ENCODE measurements at regions not wholly inside any gene's neighbourhood (a gene's known extent, or its start where the extent isn't known, plus 50 kb on each side); places are given as distances from the start of the nearest gene placed in this dataset.

DNA sequence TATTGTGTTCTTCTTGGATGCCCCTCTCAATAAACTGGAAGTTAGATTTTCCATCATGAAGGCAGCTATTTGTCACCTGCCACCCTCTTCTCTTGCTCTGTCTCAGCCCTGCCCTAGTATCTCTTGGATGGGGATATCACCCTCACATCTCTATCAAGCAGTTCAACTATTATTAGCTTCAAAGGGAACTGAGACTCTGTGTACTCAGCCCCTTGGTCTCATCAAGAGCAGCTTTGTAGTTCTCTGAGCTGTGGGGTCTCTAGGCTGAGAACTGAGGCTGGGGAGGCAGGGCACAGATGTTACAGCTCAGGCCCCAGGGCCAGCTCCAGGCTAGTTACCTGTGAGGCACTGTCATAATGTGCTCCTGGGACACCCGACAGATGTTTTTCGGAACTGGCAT, 130.3 kb downstream of the DAD1 start:
- TF ChIP-seq, protein P1, sequence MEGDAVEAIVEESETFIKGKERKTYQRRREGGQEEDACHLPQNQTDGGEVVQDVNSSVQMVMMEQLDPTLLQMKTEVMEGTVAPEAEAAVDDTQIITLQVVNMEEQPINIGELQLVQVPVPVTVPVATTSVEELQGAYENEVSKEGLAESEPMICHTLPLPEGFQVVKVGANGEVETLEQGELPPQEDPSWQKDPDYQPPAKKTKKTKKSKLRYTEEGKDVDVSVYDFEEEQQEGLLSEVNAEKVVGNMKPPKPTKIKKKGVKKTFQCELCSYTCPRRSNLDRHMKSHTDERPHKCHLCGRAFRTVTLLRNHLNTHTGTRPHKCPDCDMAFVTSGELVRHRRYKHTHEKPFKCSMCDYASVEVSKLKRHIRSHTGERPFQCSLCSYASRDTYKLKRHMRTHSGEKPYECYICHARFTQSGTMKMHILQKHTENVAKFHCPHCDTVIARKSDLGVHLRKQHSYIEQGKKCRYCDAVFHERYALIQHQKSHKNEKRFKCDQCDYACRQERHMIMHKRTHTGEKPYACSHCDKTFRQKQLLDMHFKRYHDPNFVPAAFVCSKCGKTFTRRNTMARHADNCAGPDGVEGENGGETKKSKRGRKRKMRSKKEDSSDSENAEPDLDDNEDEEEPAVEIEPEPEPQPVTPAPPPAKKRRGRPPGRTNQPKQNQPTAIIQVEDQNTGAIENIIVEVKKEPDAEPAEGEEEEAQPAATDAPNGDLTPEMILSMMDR (IDR thresholded peaks at IDR 0.05), result no peak
- TF ChIP-seq POLR2A (IDR thresholded peaks at IDR 0.05), result no peak
- Histone ChIP-seq H3K27ac (no peak overlapping the region), H3K36me3 (replicated peaks in 1 of 2) (no peaks in the 10 kb centered on the region), H3K9me3 (replicated peaks in 1 of 3) (no peaks in the 10 kb centered on the region), H3K4me3 (no peak overlapping the region), H3K27me3 (no peaks in the 10 kb centered on the region), H3K4me1 (replicated peaks in 1 of 2) (no peaks in the 10 kb centered on the region)
- DNase-seq, result no peak
- WGBS, 4 donors, result 88 to 96% (median 93%) methylated on average over 2 of the region's 2 CpGs
- intact Hi-C loops (cut with DNase I), result no loop called here

DNA sequence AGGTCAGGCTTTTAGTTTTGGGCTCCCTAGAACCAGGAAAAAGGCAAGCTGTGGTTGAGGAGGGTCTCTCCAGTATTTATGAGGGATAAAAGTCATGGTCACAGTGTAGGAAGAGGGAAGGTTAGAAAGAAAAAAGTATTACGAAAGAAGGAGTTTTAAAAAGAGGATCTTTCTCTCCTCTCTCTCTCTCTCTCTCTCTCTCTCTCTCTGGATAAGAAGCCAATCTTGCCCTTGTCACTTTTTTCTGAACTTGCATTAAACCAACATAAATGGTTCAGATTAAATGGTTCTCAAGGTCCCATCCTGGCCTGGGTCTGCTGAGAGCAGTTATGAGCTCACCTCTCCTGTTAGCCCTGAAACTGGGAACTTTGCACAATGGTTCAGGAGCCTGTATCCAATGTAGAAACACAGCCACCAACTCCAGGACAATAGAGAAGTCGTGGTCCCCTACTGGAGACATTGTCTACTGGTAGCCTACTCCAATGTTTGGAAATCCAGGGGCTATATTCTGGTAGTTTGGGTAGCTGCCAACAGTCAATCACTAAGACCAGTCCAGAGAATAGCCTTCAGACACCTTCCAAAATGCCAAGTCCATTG, 131.9 kb downstream of the DAD1 start:
- H3K27ac ChIP-seq, result no peak overlapping the region
- intact Hi-C loops (cut with DNase I), result no loop called here
- no peak overlapping the region for H3K4me3 ChIP-seq
- no peaks in the 10 kb centered on the region for H3K36me3 ChIP-seq (replicated peaks in 1 of 2)
- WGBS, 4 donors, result 55 to 78% (median 67%) methylated on average over 1 to 2 of the region's 2 CpGs
- TF ChIP-seq POLR2A (IDR thresholded peaks at IDR 0.05), result no peak
- TF ChIP-seq, protein P1 (IDR thresholded peaks at IDR 0.05), result no peak
- H3K27me3 ChIP-seq, result no peaks in the 10 kb centered on the region
- no peak for DNase-seq
- H3K4me1 ChIP-seq (replicated peaks in 1 of 2), result no peaks in the 10 kb centered on the region
- H3K9me3 ChIP-seq (replicated peaks in 1 of 3), result no peaks in the 10 kb centered on the region

DNA sequence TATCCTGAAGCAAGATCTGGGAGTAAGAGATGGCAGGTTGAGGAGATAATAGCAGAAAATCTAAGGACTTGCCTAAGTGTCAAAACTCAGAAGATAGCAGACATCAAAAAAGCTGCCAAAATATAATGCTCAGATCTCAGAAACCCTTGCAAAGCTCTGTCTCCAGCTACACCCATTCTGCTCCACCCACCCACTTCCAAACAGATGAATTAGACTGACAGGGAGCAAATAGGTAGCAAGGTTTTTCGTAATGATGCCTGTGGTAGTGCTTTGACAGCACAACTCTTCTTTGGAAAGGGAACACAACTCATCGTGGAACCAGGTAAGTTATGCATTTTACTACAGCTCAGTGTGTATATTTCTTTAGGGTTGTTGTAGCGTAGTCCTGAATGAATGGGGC, 132.6 kb downstream of the DAD1 start:
- no peak overlapping the region for H3K27ac ChIP-seq
- intact Hi-C loops (cut with DNase I), result no loop called here
- TF ChIP-seq, protein P1 (IDR thresholded peaks at IDR 0.05), result no peak
- TF ChIP-seq POLR2A (IDR thresholded peaks at IDR 0.05), result no peak
- no peak overlapping the region for H3K4me3 ChIP-seq
- H3K27me3 ChIP-seq, result no peaks in the 10 kb centered on the region
- H3K36me3 ChIP-seq (replicated peaks in 1 of 2), result no peaks in the 10 kb centered on the region
- WGBS, 4 donors, result 89 to 96% (median 92%) methylated on average over 3 of the region's 3 CpGs
- no peak for DNase-seq
- H3K9me3 ChIP-seq (replicated peaks in 1 of 3), result no peaks in the 10 kb centered on the region
- H3K4me1 ChIP-seq (replicated peaks in 1 of 2), result no peaks in the 10 kb centered on the region

DNA sequence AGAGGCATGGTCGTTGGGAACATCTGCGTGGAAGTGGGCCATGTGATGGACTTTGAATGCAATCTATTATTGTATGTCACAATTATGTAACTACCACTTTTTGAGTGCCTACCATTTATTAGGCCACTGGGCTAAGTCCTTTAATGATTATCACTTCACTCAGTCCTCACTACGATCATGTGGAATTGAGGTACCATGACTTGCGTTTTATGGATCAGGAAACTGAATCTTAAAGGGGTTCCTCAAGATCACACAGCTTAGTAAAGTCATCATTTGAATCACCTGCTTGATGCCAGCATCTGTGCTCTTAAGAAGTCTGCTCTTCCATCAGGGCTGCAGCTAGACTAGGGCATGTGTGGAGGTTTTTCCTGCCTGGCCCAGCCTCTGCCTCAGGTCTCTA, 136.7 kb downstream of the DAD1 start:
- WGBS, 4 donors, result 81 to 91% (median 87%) methylated on average over 2 to 4 of the region's 4 CpGs
- Histone ChIP-seq H3K27me3 (no peaks in the 10 kb centered on the region), H3K4me3 (no peak overlapping the region), H3K9me3 (replicated peaks in 1 of 3) (no peaks in the 10 kb centered on the region), H3K27ac (no peak overlapping the region), H3K36me3 (replicated peaks in 1 of 2) (no peaks in the 10 kb centered on the region), H3K4me1 (replicated peaks in 1 of 2) (no peaks in the 10 kb centered on the region)
- DNase-seq, result no peak
- TF ChIP-seq, protein P1 (IDR thresholded peaks at IDR 0.05), result no peak
- no peak for TF ChIP-seq POLR2A (IDR thresholded peaks at IDR 0.05)
- intact Hi-C loops (cut with DNase I), result no loop called here

Data from adrenal gland (tissue), 9 donors.